GM21367 (cell line): ENCODE measurements at regions not wholly inside any gene's neighbourhood (a gene's known extent, or its start where the extent isn't known, plus 50 kb on each side); places are given as distances from the start of the nearest gene placed in this dataset.
"Not testable (repeated sequence)": the region's sequence is repeated elsewhere in the genome, so short reads cannot be mapped to it uniquely, and the experiment has no call there.

ENCODE experiments used
- ATAC-seq: cut with Tn5 transposase; IDR thresholded peaks from one replicate; pipeline ENCODE4 v1.9.1; 2021; ENCODE audit not compliant: unreplicated experiment

GRCh38 chr14:56351861-56352260, 227.7 kb upstream of the TMEM260 start:
- no peak for ATAC-seq

- no peak for ATAC-seq
Observed at GRCh38 chr14:56352999-56353398, 226.6 kb upstream of the TMEM260 start.

- ATAC-seq, result no peak
Observed at GRCh38 chr14:56357428-56357827, 222.2 kb upstream of the TMEM260 start.

GRCh38 chr14:56358275-56358674, 221.3 kb upstream of the TMEM260 start:
- no peak for ATAC-seq

- peak; percentile 73 for ATAC-seq
Observed at GRCh38 chr14:56358851-56359614, 220.6 kb upstream of the TMEM260 start.

- ATAC-seq, result not testable (repeated sequence)
Observed at GRCh38 chr14:56365663-56366062, 213.9 kb upstream of the TMEM260 start.

GRCh38 chr14:56367416-56367815, 212.2 kb upstream of the TMEM260 start:
- no peak for ATAC-seq

- ATAC-seq, result no peak
Observed at GRCh38 chr14:56371737-56372136, 207.9 kb upstream of the TMEM260 start.

- ATAC-seq, result no peak
Observed at GRCh38 chr14:56374421-56374820, 205.2 kb upstream of the TMEM260 start.

GRCh38 chr14:56378046-56378445, 201.6 kb upstream of the TMEM260 start:
- no peak for ATAC-seq

GRCh38 chr14:56378475-56378877, 201.1 kb upstream of the TMEM260 start:
- no peak for ATAC-seq

- no peak for ATAC-seq
Observed at GRCh38 chr14:56379956-56380355, 199.6 kb upstream of the TMEM260 start.

- ATAC-seq, result no peak
Observed at GRCh38 chr14:56386024-56386423, 193.6 kb upstream of the TMEM260 start.

- no peak for ATAC-seq
Observed at GRCh38 chr14:56390859-56391258, 188.7 kb upstream of the TMEM260 start.

GRCh38 chr14:56394826-56395530, 184.6 kb upstream of the TMEM260 start:
- no peak for ATAC-seq

GRCh38 chr14:56400109-56400825, 179.3 kb upstream of the TMEM260 start:
- ATAC-seq, result no peak

- no peak for ATAC-seq
Observed at GRCh38 chr14:56412468-56413434, 166.8 kb upstream of the TMEM260 start.

GRCh38 chr14:56413721-56414120, 165.9 kb upstream of the TMEM260 start:
- no peak for ATAC-seq

- ATAC-seq, result no peak
Observed at GRCh38 chr14:56414236-56414635, 165.4 kb upstream of the TMEM260 start.

GRCh38 chr14:56416213-56416612, 163.4 kb upstream of the TMEM260 start:
- no peak for ATAC-seq

GRCh38 chr14:56417173-56417572, 162.4 kb upstream of the TMEM260 start:
- ATAC-seq, result no peak
